Vagina (tissue), 2 donors: ENCODE measurements at regions not wholly inside any gene's neighbourhood (a gene's known extent, or its start where the extent isn't known, plus 50 kb on each side); places are given as distances from the start of the nearest gene placed in this dataset.

ENCODE experiments used
- POLR2A ChIP-seq, 2 donors: fragments of 450-650 bp; IDR thresholded peaks; one replicate each; pipeline ENCODE4 v1.6.1; 2017; ENCODE audit warnings: antibody characterized with exemption in 2 of 2, mild to moderate bottlenecking in 2 of 2, moderate library complexity in 2 of 2
- POLR2AphosphoS5 ChIP-seq, 2 donors: sonication (generic); formaldehyde crosslinking; IDR thresholded peaks; one replicate each; pipeline ENCODE4 v1.9.0; 2017; ENCODE audit warnings: antibody characterized with exemption in 2 of 2, mild to moderate bottlenecking in 2 of 2, low read depth in 1 of 2; ENCODE audit not compliant: insufficient read depth in 1 of 2
- TF ChIP-seq, protein P1 (sequence below), 3 experiments: fragments of 450-650 bp in 2 of 3; fragments of 200-600 bp in 1 of 3; sonication (generic) in 1 of 3; IDR thresholded peaks; one replicate each; pipeline ENCODE4 v1.5.1; 2017 to 2019; ENCODE audit warnings: antibody characterized with exemption in 3 of 3, mild to moderate bottlenecking in 2 of 3, moderate library complexity in 2 of 3

GRCh38 chr10:4111643-4112042 lies 326.6 kb upstream of the KLF6 start:
- TF ChIP-seq POLR2A (IDR thresholded peaks at IDR 0.05) (no peak), POLR2AphosphoS5 (IDR thresholded peaks at IDR 0.05; ENCODE audit: insufficient read depth in 1 of 2, low read depth in 1 of 2) (no peak)
- TF ChIP-seq, protein P1, sequence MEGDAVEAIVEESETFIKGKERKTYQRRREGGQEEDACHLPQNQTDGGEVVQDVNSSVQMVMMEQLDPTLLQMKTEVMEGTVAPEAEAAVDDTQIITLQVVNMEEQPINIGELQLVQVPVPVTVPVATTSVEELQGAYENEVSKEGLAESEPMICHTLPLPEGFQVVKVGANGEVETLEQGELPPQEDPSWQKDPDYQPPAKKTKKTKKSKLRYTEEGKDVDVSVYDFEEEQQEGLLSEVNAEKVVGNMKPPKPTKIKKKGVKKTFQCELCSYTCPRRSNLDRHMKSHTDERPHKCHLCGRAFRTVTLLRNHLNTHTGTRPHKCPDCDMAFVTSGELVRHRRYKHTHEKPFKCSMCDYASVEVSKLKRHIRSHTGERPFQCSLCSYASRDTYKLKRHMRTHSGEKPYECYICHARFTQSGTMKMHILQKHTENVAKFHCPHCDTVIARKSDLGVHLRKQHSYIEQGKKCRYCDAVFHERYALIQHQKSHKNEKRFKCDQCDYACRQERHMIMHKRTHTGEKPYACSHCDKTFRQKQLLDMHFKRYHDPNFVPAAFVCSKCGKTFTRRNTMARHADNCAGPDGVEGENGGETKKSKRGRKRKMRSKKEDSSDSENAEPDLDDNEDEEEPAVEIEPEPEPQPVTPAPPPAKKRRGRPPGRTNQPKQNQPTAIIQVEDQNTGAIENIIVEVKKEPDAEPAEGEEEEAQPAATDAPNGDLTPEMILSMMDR (IDR thresholded peaks at IDR 0.05): no peak
